ENCODE measurements at regions not wholly inside any gene's neighbourhood (a gene's known extent, or its start where the extent isn't known, plus 50 kb on each side); places are given as distances from the start of the nearest gene placed in this dataset.

- Histone ChIP-seq H3K36me3 (no peaks in the 10 kb centered on the region), H3K9me3 (ENCODE audit: severe bottlenecking) (no peaks in the 10 kb centered on the region), H3K27me3 (ENCODE audit: insufficient read depth, low read depth, severe bottlenecking) (peaks cover 12% of the 10 kb centered on the region), H3K27ac (no peak overlapping the region), H3K4me3 (ENCODE audit: low read depth, low read length) (no peak overlapping the region)
- no peak for DNase-seq
- no peak for TF ChIP-seq CTCF (IDR thresholded peaks at IDR 0.05; ENCODE audit: low read depth, low read length)
These were observed 715.4 kb downstream of the NSUN3 start for GRCh38 chr3:94778289-94778688.

- TF ChIP-seq CTCF (IDR thresholded peaks at IDR 0.05; ENCODE audit: low read depth, low read length): no peak
- no peaks in the 10 kb centered on the region for H3K36me3 ChIP-seq
- H3K4me3 ChIP-seq (ENCODE audit: low read depth, low read length): no peak overlapping the region
- no peak overlapping the region for H3K27ac ChIP-seq
- H3K27me3 ChIP-seq (ENCODE audit: insufficient read depth, low read depth, severe bottlenecking): peaks cover 12% of the 10 kb centered on the region
- H3K9me3 ChIP-seq (ENCODE audit: severe bottlenecking): no peaks in the 10 kb centered on the region
- no peak for DNase-seq
These were observed 716.1 kb downstream of the NSUN3 start for GRCh38 chr3:94778814-94779494.

GRCh38 chr3:94779699-94780098 is 716.8 kb downstream of the NSUN3 start:
- H3K27me3 ChIP-seq (ENCODE audit: insufficient read depth, low read depth, severe bottlenecking): peaks cover 12% of the 10 kb centered on the region
- no peak for TF ChIP-seq CTCF (IDR thresholded peaks at IDR 0.05; ENCODE audit: low read depth, low read length)
- H3K4me3 ChIP-seq (ENCODE audit: low read depth, low read length): no peak overlapping the region
- H3K9me3 ChIP-seq (ENCODE audit: severe bottlenecking): no peaks in the 10 kb centered on the region
- H3K36me3 ChIP-seq: no peaks in the 10 kb centered on the region
- H3K27ac ChIP-seq: no peak overlapping the region
- no peak for DNase-seq

- Histone ChIP-seq H3K27ac (no peak overlapping the region), H3K27me3 (ENCODE audit: insufficient read depth, low read depth, severe bottlenecking) (peaks cover 3% of the 10 kb centered on the region), H3K36me3 (no peaks in the 10 kb centered on the region), H3K4me3 (ENCODE audit: low read depth, low read length) (no peak overlapping the region), H3K9me3 (ENCODE audit: severe bottlenecking) (no peaks in the 10 kb centered on the region)
- no peak for DNase-seq
- no peak for TF ChIP-seq CTCF (IDR thresholded peaks at IDR 0.05; ENCODE audit: low read depth, low read length)
These were observed 721.4 kb downstream of the NSUN3 start for GRCh38 chr3:94784274-94784673.

- H3K27ac ChIP-seq: no peak overlapping the region
- no peaks in the 10 kb centered on the region for H3K36me3 ChIP-seq
- peaks cover 3% of the 10 kb centered on the region for H3K27me3 ChIP-seq (ENCODE audit: insufficient read depth, low read depth, severe bottlenecking)
- H3K9me3 ChIP-seq (ENCODE audit: severe bottlenecking): no peaks in the 10 kb centered on the region
- H3K4me3 ChIP-seq (ENCODE audit: low read depth, low read length): no peak overlapping the region
- no peak for TF ChIP-seq CTCF (IDR thresholded peaks at IDR 0.05; ENCODE audit: low read depth, low read length)
- no peak for DNase-seq
These were observed 724.2 kb downstream of the NSUN3 start for GRCh38 chr3:94787066-94787465.

GRCh38 chr3:94787734-94788270 is 724.9 kb downstream of the NSUN3 start:
- Histone ChIP-seq H3K27ac (no peak overlapping the region), H3K4me3 (ENCODE audit: low read depth, low read length) (no peak overlapping the region), H3K9me3 (ENCODE audit: severe bottlenecking) (no peaks in the 10 kb centered on the region), H3K36me3 (no peaks in the 10 kb centered on the region), H3K27me3 (ENCODE audit: insufficient read depth, low read depth, severe bottlenecking) (peaks cover 3% of the 10 kb centered on the region)
- no peak for TF ChIP-seq CTCF (IDR thresholded peaks at IDR 0.05; ENCODE audit: low read depth, low read length)
- no peak for DNase-seq
